ENCODE measurements at regions not wholly inside any gene's neighbourhood (a gene's known extent, or its start where the extent isn't known, plus 50 kb on each side); places are given as distances from the start of the nearest gene placed in this dataset.
"Not testable (repeated sequence)": the region's sequence is repeated elsewhere in the genome, so short reads cannot be mapped to it uniquely, and the experiment has no call there.

- no peak overlapping the region for H3K4me3 ChIP-seq
- no peak for TF ChIP-seq CTCF (IDR thresholded peaks at IDR 0.05)
- no peak for TF ChIP-seq POLR2A (IDR thresholded peaks at IDR 0.05)
- TF ChIP-seq EP300 (IDR thresholded peaks at IDR 0.05; ENCODE audit: low read depth): no peak
- TF ChIP-seq POLR2AphosphoS5 (IDR thresholded peaks at IDR 0.05): no peak
- in situ Hi-C loops (cut with MboI; ENCODE audit: low pct_ligation_motif_present in 1 of 4, low pct_unique_long_range_greater_than_20kb in 1 of 4, low sequenced_read_pairs in 3 of 4): loop anchor here in 3 of 4 donors (10.0 to 25.0 kb wide), 3 partner anchors 337 to 689 kb away; no protein-coding TSS in a partner anchor
- no peak for DNase-seq
- H3K27me3 ChIP-seq: no peaks in the 10 kb centered on the region
- no peak overlapping the region for H3K27ac ChIP-seq
- intact Hi-C loops (cut with DNase I; ENCODE audit: low total_unique reads): no loop called here
- no peaks in the 10 kb centered on the region for H3K36me3 ChIP-seq
- no peaks in the 10 kb centered on the region for H3K9me3 ChIP-seq
- WGBS, 2 donors (ENCODE audit: low coverage in 1 of 2): 18 to 30% methylated on average over 3 of the region's 3 CpGs
- H3K4me1 ChIP-seq: peaks cover 0 to 8% (median 4%) of the 10 kb centered on the region in 4 donors
Measured at GRCh38 chr3:5051772-5052171, 70.3 kb upstream of the ARL8B start.

- Histone ChIP-seq H3K36me3 (no peaks in the 10 kb centered on the region), H3K27me3 (no peaks in the 10 kb centered on the region), H3K4me3 (no peak overlapping the region), H3K9me3 (no peaks in the 10 kb centered on the region), H3K27ac (peak overlapping the region in 1 of 4 donors; percentile 62), H3K4me1 (peaks cover 0 to 11% (median 4%) of the 10 kb centered on the region in 4 donors)
- intact Hi-C loops (cut with DNase I; ENCODE audit: low total_unique reads) (no loop called here), in situ Hi-C loops (cut with MboI; ENCODE audit: low pct_ligation_motif_present in 1 of 4, low pct_unique_long_range_greater_than_20kb in 1 of 4, low sequenced_read_pairs in 3 of 4) (loop anchor here in 3 of 4 donors (10.0 to 25.0 kb wide), 3 partner anchors 337 to 690 kb away; no protein-coding TSS in a partner anchor)
- no peak for DNase-seq
- WGBS, 2 donors (ENCODE audit: low coverage in 1 of 2): 93 to 96% methylated on average over 2 to 3 of the region's 3 CpGs
- TF ChIP-seq CTCF (IDR thresholded peaks at IDR 0.05): no peak
- TF ChIP-seq POLR2A (IDR thresholded peaks at IDR 0.05): no peak
- TF ChIP-seq POLR2AphosphoS5 (IDR thresholded peaks at IDR 0.05): no peak
- no peak for TF ChIP-seq EP300 (IDR thresholded peaks at IDR 0.05; ENCODE audit: low read depth)
Measured at GRCh38 chr3:5052247-5052646, 69.8 kb upstream of the ARL8B start.

GRCh38 chr3:5053021-5053831 is 68.9 kb upstream of the ARL8B start:
- intact Hi-C loops (cut with DNase I; ENCODE audit: low total_unique reads) (no loop called here), in situ Hi-C loops (cut with MboI; ENCODE audit: low pct_ligation_motif_present in 1 of 4, low pct_unique_long_range_greater_than_20kb in 1 of 4, low sequenced_read_pairs in 3 of 4) (loop anchor here in 3 of 4 donors (10.0 to 25.0 kb wide), 3 partner anchors 338 to 691 kb away; no protein-coding TSS in a partner anchor)
- Histone ChIP-seq H3K4me1 (peaks cover 0 to 19% (median 4%) of the 10 kb centered on the region in 4 donors), H3K36me3 (no peaks in the 10 kb centered on the region), H3K9me3 (no peaks in the 10 kb centered on the region), H3K27ac (peak overlapping the region in 3 of 4 donors; percentile 37 to 62 (median 40)), H3K4me3 (no peak overlapping the region), H3K27me3 (no peaks in the 10 kb centered on the region)
- TF ChIP-seq POLR2A (IDR thresholded peaks at IDR 0.05) (no peak), EP300 (IDR thresholded peaks at IDR 0.05; ENCODE audit: low read depth) (no peak), POLR2AphosphoS5 (IDR thresholded peaks at IDR 0.05) (no peak), CTCF (IDR thresholded peaks at IDR 0.05) (no peak)
- DNase-seq: no peak
- 61 to 67% methylated on average over 2 to 7 of the region's 7 CpGs for WGBS, 2 donors (ENCODE audit: low coverage in 1 of 2)

GRCh38 chr3:5054098-5054497 is 68.0 kb upstream of the ARL8B start:
- DNase-seq: peak; percentile 13
- intact Hi-C loops (cut with DNase I; ENCODE audit: low total_unique reads): no loop called here
- H3K4me3 ChIP-seq: no peak overlapping the region
- TF ChIP-seq POLR2AphosphoS5 (IDR thresholded peaks at IDR 0.05) (no peak), CTCF (IDR thresholded peaks at IDR 0.05) (no peak), POLR2A (IDR thresholded peaks at IDR 0.05) (no peak), EP300 (IDR thresholded peaks at IDR 0.05; ENCODE audit: low read depth) (no peak)
- H3K27me3 ChIP-seq: no peaks in the 10 kb centered on the region
- peak overlapping the region in 1 of 4 donors; percentile 40 for H3K27ac ChIP-seq
- H3K36me3 ChIP-seq: no peaks in the 10 kb centered on the region
- WGBS, 2 donors (ENCODE audit: low coverage in 1 of 2): 88% methylated on average over 4 of the region's 4 CpGs; no CpG with 5 or more reads in 1 of the 2 donors
- in situ Hi-C loops (cut with MboI; ENCODE audit: low pct_ligation_motif_present in 1 of 4, low pct_unique_long_range_greater_than_20kb in 1 of 4, low sequenced_read_pairs in 3 of 4): loop anchor here in 3 of 4 donors (10.0 to 25.0 kb wide), 3 partner anchors 339 to 692 kb away; no protein-coding TSS in a partner anchor
- H3K4me1 ChIP-seq: peaks cover 0 to 20% (median 4%) of the 10 kb centered on the region in 4 donors
- H3K9me3 ChIP-seq: no peaks in the 10 kb centered on the region

GRCh38 chr3:5054579-5054978 is 67.5 kb upstream of the ARL8B start:
- peaks cover 0 to 20% (median 4%) of the 10 kb centered on the region in 4 donors for H3K4me1 ChIP-seq
- H3K36me3 ChIP-seq; H3K4me3 ChIP-seq; H3K9me3 ChIP-seq; H3K27me3 ChIP-seq; DNase-seq; H3K27ac ChIP-seq; intact Hi-C loops (cut with DNase I; ENCODE audit: low total_unique reads): not testable (repeated sequence)
- in situ Hi-C loops (cut with MboI; ENCODE audit: low pct_ligation_motif_present in 1 of 4, low pct_unique_long_range_greater_than_20kb in 1 of 4, low sequenced_read_pairs in 3 of 4): loop anchor here in 3 of 4 donors (10.0 to 25.0 kb wide), 3 partner anchors 340 to 692 kb away; no protein-coding TSS in a partner anchor
- WGBS, 2 donors (ENCODE audit: low coverage in 1 of 2): 68% methylated on average over 6 of the region's 6 CpGs; no CpG with 5 or more reads in 1 of the 2 donors
